Tibial nerve (tissue), 4 donors: ENCODE measurements at regions not wholly inside any gene's neighbourhood (a gene's known extent, or its start where the extent isn't known, plus 50 kb on each side); places are given as distances from the start of the nearest gene placed in this dataset.
A peak's percentile ranks its signal among the peaks of the same experiment; 100 is the strongest.

Source experiments
- DNase-seq, 2 donors: peaks; one replicate each; pipeline ENCODE4 v3.0.0-alpha.2; 2019; ENCODE audit warnings: low spot score in 2 of 2
- H3K27ac ChIP-seq, 4 donors: fragments of 200-600 bp; sonication (generic) in 3 of 4; one replicate each; pipeline ENCODE4 v1.5.1; 2017 to 2019; ENCODE audit warnings: mild to moderate bottlenecking in 1 of 4
- H3K27me3 ChIP-seq, 2 donors: fragments of 200-600 bp; sonication (generic) in 1 of 2; one replicate each; pipeline versions ENCODE4 v1.5.1 to v1.6.0; 2017 to 2019
- H3K36me3 ChIP-seq, 3 donors: fragments of 200-600 bp; sonication (generic); one replicate each; pipeline ENCODE4 v1.5.1; 2018 to 2019
- H3K4me1 ChIP-seq, 4 donors: fragments of 200-600 bp; sonication (generic) in 3 of 4; one replicate each; pipeline ENCODE4 v1.5.1; 2017 to 2019
- H3K4me3 ChIP-seq, 4 donors: fragments of 200-600 bp; sonication (generic) in 3 of 4; one replicate each; pipeline ENCODE4 v1.5.1; 2017 to 2019; ENCODE audit warnings: mild to moderate bottlenecking in 1 of 4, moderate library complexity in 1 of 4
- H3K9me3 ChIP-seq, 4 donors: fragments of 200-600 bp; sonication (generic) in 3 of 4; one replicate each; pipeline ENCODE4 v1.5.1; 2017 to 2019
- CTCF ChIP-seq, 5 experiments: fragments of 200-600 bp in 3 of 5; fragments of 450-650 bp in 2 of 5; sonication (generic) in 3 of 5; IDR thresholded peaks; one replicate each; pipeline ENCODE4 v1.5.1; 2016 to 2019; ENCODE audit warnings: antibody characterized with exemption in 5 of 5, mild to moderate bottlenecking in 3 of 5, moderate library complexity in 2 of 5
- EP300 ChIP-seq, 2 donors: sonication (generic); formaldehyde crosslinking; IDR thresholded peaks; one replicate each; pipeline ENCODE4 v1.6.1; 2017; ENCODE audit warnings: antibody characterized with exemption in 2 of 2, mild to moderate bottlenecking in 1 of 2
- POLR2A ChIP-seq, 2 donors: fragments of 450-650 bp; IDR thresholded peaks; one replicate each; pipeline ENCODE4 v1.6.1; 2017; ENCODE audit warnings: antibody characterized with exemption in 2 of 2, mild to moderate bottlenecking in 2 of 2, moderate library complexity in 2 of 2
- WGBS, 2 donors: methylation state at CpG; one replicate each; pipeline ENCODE4 v1.1.5; 2018; 5-methylcytosine and 5-hydroxymethylcytosine counted together

GRCh38 chr12:46610754-46611153, 215.0 kb downstream of the SLC38A4 start:
- no peak for DNase-seq

GRCh38 chr12:46609674-46610073, 216.1 kb downstream of the SLC38A4 start:
- Histone ChIP-seq H3K36me3 (no peaks in the 10 kb centered on the region), H3K27ac (peak overlapping the region in 1 of 4 donors; percentile 57), H3K27me3 (no peaks in the 10 kb centered on the region), H3K9me3 (no peaks in the 10 kb centered on the region), H3K4me1 (peaks cover 0 to 14% (median 2%) of the 10 kb centered on the region in 4 donors), H3K4me3 (no peak overlapping the region)
- no peak for DNase-seq
- 93 to 94% methylated on average over 2 of the region's 2 CpGs for WGBS, 2 donors
- no peak for TF ChIP-seq EP300 (IDR thresholded peaks at IDR 0.05)
- TF ChIP-seq CTCF (IDR thresholded peaks at IDR 0.05): no peak
- TF ChIP-seq POLR2A (IDR thresholded peaks at IDR 0.05): no peak

More at GRCh38 chr12:46610754-46611153, 215.0 kb downstream of the SLC38A4 start:
- WGBS, 2 donors: 96 to 97% methylated on average over 3 of the region's 3 CpGs
- Histone ChIP-seq H3K9me3 (peaks cover 0 to 5% (median 0%) of the 10 kb centered on the region in 4 donors), H3K4me3 (no peak overlapping the region), H3K36me3 (no peaks in the 10 kb centered on the region), H3K4me1 (peaks cover 0 to 14% (median 2%) of the 10 kb centered on the region in 4 donors), H3K27me3 (no peaks in the 10 kb centered on the region), H3K27ac (no peak overlapping the region)
- TF ChIP-seq EP300 (IDR thresholded peaks at IDR 0.05): no peak
- no peak for TF ChIP-seq CTCF (IDR thresholded peaks at IDR 0.05)
- no peak for TF ChIP-seq POLR2A (IDR thresholded peaks at IDR 0.05)

- WGBS, 2 donors: 55 to 67% methylated on average over 1 of the region's 1 CpG
- TF ChIP-seq CTCF (IDR thresholded peaks at IDR 0.05) (no peak), POLR2A (IDR thresholded peaks at IDR 0.05) (no peak), EP300 (IDR thresholded peaks at IDR 0.05) (no peak)
- Histone ChIP-seq H3K4me1 (peaks cover 0 to 14% (median 2%) of the 10 kb centered on the region in 4 donors), H3K27me3 (no peaks in the 10 kb centered on the region), H3K9me3 (no peaks in the 10 kb centered on the region), H3K27ac (peak overlapping the region in 3 of 4 donors; percentile 27 to 77 (median 57)), H3K4me3 (no peak overlapping the region), H3K36me3 (no peaks in the 10 kb centered on the region)
- no peak for DNase-seq
Measured at GRCh38 chr12:46609273-46609623, 216.5 kb downstream of the SLC38A4 start.

GRCh38 chr12:46608431-46609272, 217.1 kb downstream of the SLC38A4 start:
- H3K36me3 ChIP-seq: peaks cover 0 to 5% (median 0%) of the 10 kb centered on the region in 3 donors
- H3K27ac ChIP-seq: peak overlapping the region in 3 of 4 donors; percentile 27 to 77 (median 57)
- H3K9me3 ChIP-seq: no peaks in the 10 kb centered on the region
- no peak for DNase-seq
- H3K27me3 ChIP-seq: no peaks in the 10 kb centered on the region
- H3K4me1 ChIP-seq: peaks cover 0 to 14% (median 2%) of the 10 kb centered on the region in 4 donors
- WGBS, 2 donors: 74 to 77% methylated on average over 1 of the region's 1 CpG
- H3K4me3 ChIP-seq: no peak overlapping the region
- no peak for TF ChIP-seq POLR2A (IDR thresholded peaks at IDR 0.05)
- no peak for TF ChIP-seq EP300 (IDR thresholded peaks at IDR 0.05)
- no peak for TF ChIP-seq CTCF (IDR thresholded peaks at IDR 0.05)

GRCh38 chr12:46604684-46605083, 221.1 kb downstream of the SLC38A4 start:
- Histone ChIP-seq H3K9me3 (peaks cover 0 to 11% (median 0%) of the 10 kb centered on the region in 4 donors), H3K27ac (no peak overlapping the region), H3K36me3 (peaks cover 0 to 5% (median 0%) of the 10 kb centered on the region in 3 donors), H3K4me1 (peaks cover 0 to 14% (median 2%) of the 10 kb centered on the region in 4 donors), H3K4me3 (no peak overlapping the region), H3K27me3 (no peaks in the 10 kb centered on the region)
- TF ChIP-seq EP300 (IDR thresholded peaks at IDR 0.05) (no peak), POLR2A (IDR thresholded peaks at IDR 0.05) (no peak), CTCF (IDR thresholded peaks at IDR 0.05) (no peak)
- WGBS, 2 donors: 93 to 94% methylated on average over 4 of the region's 4 CpGs
- no peak for DNase-seq
